ENCODE measurements at regions not wholly inside any gene's neighbourhood (a gene's known extent, or its start where the extent isn't known, plus 50 kb on each side); places are given as distances from the start of the nearest gene placed in this dataset.

GRCh38 chr16:11446566-11447119 is 101.4 kb downstream of the RMI2 start:
- no peak overlapping the region for H3K27ac ChIP-seq
- no peaks in the 10 kb centered on the region for H3K36me3 ChIP-seq
- H3K4me1 ChIP-seq: no peaks in the 10 kb centered on the region
- no peaks in the 10 kb centered on the region for H3K27me3 ChIP-seq
- ATAC-seq (no peak), DNase-seq (peak in 1 of 4 donors; percentile 42)
- no peak for TF ChIP-seq CTCF (IDR thresholded peaks at IDR 0.05)
- intact Hi-C loops (cut with DNase I): no loop called here
- no peaks in the 10 kb centered on the region for H3K9me3 ChIP-seq
- H3K4me3 ChIP-seq: no peak overlapping the region

GRCh38 chr16:11447272-11447671 is 102.0 kb downstream of the RMI2 start:
- Histone ChIP-seq H3K36me3 (no peaks in the 10 kb centered on the region), H3K27me3 (no peaks in the 10 kb centered on the region), H3K4me1 (no peaks in the 10 kb centered on the region), H3K9me3 (no peaks in the 10 kb centered on the region), H3K4me3 (no peak overlapping the region), H3K27ac (no peak overlapping the region)
- DNase-seq (no peak), ATAC-seq (no peak)
- no peak for TF ChIP-seq CTCF (IDR thresholded peaks at IDR 0.05)
- intact Hi-C loops (cut with DNase I): no loop called here

GRCh38 chr16:11447836-11448235 is 102.6 kb downstream of the RMI2 start:
- Histone ChIP-seq H3K36me3 (no peaks in the 10 kb centered on the region), H3K4me3 (no peak overlapping the region), H3K27ac (no peak overlapping the region), H3K27me3 (no peaks in the 10 kb centered on the region), H3K4me1 (no peaks in the 10 kb centered on the region), H3K9me3 (no peaks in the 10 kb centered on the region)
- DNase-seq (peak in 1 of 4 donors; percentile 53), ATAC-seq (no peak)
- TF ChIP-seq CTCF (IDR thresholded peaks at IDR 0.05): no peak
- intact Hi-C loops (cut with DNase I): no loop called here

GRCh38 chr16:11448796-11449416 is 103.6 kb downstream of the RMI2 start:
- Histone ChIP-seq H3K27ac (no peak overlapping the region), H3K4me3 (no peak overlapping the region), H3K36me3 (no peaks in the 10 kb centered on the region), H3K27me3 (no peaks in the 10 kb centered on the region), H3K9me3 (no peaks in the 10 kb centered on the region), H3K4me1 (no peaks in the 10 kb centered on the region)
- DNase-seq (peak in 1 of 4 donors; percentile 33), ATAC-seq (no peak)
- no peak for TF ChIP-seq CTCF (IDR thresholded peaks at IDR 0.05)
- intact Hi-C loops (cut with DNase I): no loop called here

- ATAC-seq: no peak
- no peak for TF ChIP-seq CTCF (IDR thresholded peaks at IDR 0.05)
- H3K27ac ChIP-seq: no peak overlapping the region
- intact Hi-C loops (cut with DNase I): no loop called here
- H3K4me3 ChIP-seq: no peak overlapping the region
- no peaks in the 10 kb centered on the region for H3K27me3 ChIP-seq
- DNase-seq: peak in 1 of 4 donors; percentile 63
- no peaks in the 10 kb centered on the region for H3K9me3 ChIP-seq
- no peaks in the 10 kb centered on the region for H3K4me1 ChIP-seq
- H3K36me3 ChIP-seq: no peaks in the 10 kb centered on the region
Observed at GRCh38 chr16:11449716-11450115, 104.5 kb downstream of the RMI2 start.

Data from left lung (tissue), 4 donors.